ENCODE measurements at regions not wholly inside any gene's neighbourhood (a gene's known extent, or its start where the extent isn't known, plus 50 kb on each side); places are given as distances from the start of the nearest gene placed in this dataset.

- Mint-ChIP-seq H3K4me3 (ENCODE audit: unreplicated experiment) (no peak overlapping the region), H3K27ac (ENCODE audit: unreplicated experiment) (no peak overlapping the region), H3K9me3 (ENCODE audit: low read depth) (no peaks in the 10 kb centered on the region), H3K4me1 (ENCODE audit: low read depth) (peaks cover 4% of the 10 kb centered on the region), H3K36me3 (ENCODE audit: low read depth) (peaks cover 1% of the 10 kb centered on the region), H3K27me3 (ENCODE audit: low read depth) (no peaks in the 10 kb centered on the region)
- peak; percentile 71 for DNase-seq (ENCODE audit: low spot score)
- no peak for TF ChIP-seq CTCF (IDR thresholded peaks at IDR 0.05)
Observed at GRCh38 chr16:88289968-88290401, 92.8 kb upstream of the ZNF469 start.

GRCh38 chr16:88290850-88291830 lies 91.6 kb upstream of the ZNF469 start:
- DNase-seq (ENCODE audit: low spot score): peak; percentile 67
- no peak for TF ChIP-seq CTCF (IDR thresholded peaks at IDR 0.05)
- H3K4me1 Mint-ChIP-seq (ENCODE audit: low read depth): peaks cover 9% of the 10 kb centered on the region
- H3K4me3 Mint-ChIP-seq (ENCODE audit: unreplicated experiment): no peak overlapping the region
- no peaks in the 10 kb centered on the region for H3K9me3 Mint-ChIP-seq (ENCODE audit: low read depth)
- no peaks in the 10 kb centered on the region for H3K27me3 Mint-ChIP-seq (ENCODE audit: low read depth)
- peaks cover 1% of the 10 kb centered on the region for H3K36me3 Mint-ChIP-seq (ENCODE audit: low read depth)
- H3K27ac Mint-ChIP-seq (ENCODE audit: unreplicated experiment): no peak overlapping the region

- H3K4me3 Mint-ChIP-seq (ENCODE audit: unreplicated experiment): no peak overlapping the region
- H3K9me3 Mint-ChIP-seq (ENCODE audit: low read depth): no peaks in the 10 kb centered on the region
- H3K36me3 Mint-ChIP-seq (ENCODE audit: low read depth): no peaks in the 10 kb centered on the region
- peaks cover 17% of the 10 kb centered on the region for H3K4me1 Mint-ChIP-seq (ENCODE audit: low read depth)
- no peak overlapping the region for H3K27ac Mint-ChIP-seq (ENCODE audit: unreplicated experiment)
- peak; percentile 51 for DNase-seq (ENCODE audit: low spot score)
- TF ChIP-seq CTCF (IDR thresholded peaks at IDR 0.05): no peak
- no peaks in the 10 kb centered on the region for H3K27me3 Mint-ChIP-seq (ENCODE audit: low read depth)
Observed at GRCh38 chr16:88292007-88292970, 90.5 kb upstream of the ZNF469 start.

GRCh38 chr16:88293097-88293496 lies 89.7 kb upstream of the ZNF469 start:
- no peak for TF ChIP-seq CTCF (IDR thresholded peaks at IDR 0.05)
- H3K4me3 Mint-ChIP-seq (ENCODE audit: unreplicated experiment): no peak overlapping the region
- peaks cover 25% of the 10 kb centered on the region for H3K4me1 Mint-ChIP-seq (ENCODE audit: low read depth)
- no peaks in the 10 kb centered on the region for H3K36me3 Mint-ChIP-seq (ENCODE audit: low read depth)
- H3K27ac Mint-ChIP-seq (ENCODE audit: unreplicated experiment): no peak overlapping the region
- DNase-seq (ENCODE audit: low spot score): no peak
- H3K27me3 Mint-ChIP-seq (ENCODE audit: low read depth): no peaks in the 10 kb centered on the region
- H3K9me3 Mint-ChIP-seq (ENCODE audit: low read depth): no peaks in the 10 kb centered on the region

Data from chondrocyte (in vitro differentiated cells).